NCI-H128 (cell line): ENCODE measurements at regions not wholly inside any gene's neighbourhood (a gene's known extent, or its start where the extent isn't known, plus 50 kb on each side); places are given as distances from the start of the nearest gene placed in this dataset.

ENCODE experiments used
- DNase-seq: peaks from one replicate; lab custom pipeline; 2025; ENCODE audit not compliant: unreplicated experiment; lab: John Stamatoyannopoulos, UW

DNA sequence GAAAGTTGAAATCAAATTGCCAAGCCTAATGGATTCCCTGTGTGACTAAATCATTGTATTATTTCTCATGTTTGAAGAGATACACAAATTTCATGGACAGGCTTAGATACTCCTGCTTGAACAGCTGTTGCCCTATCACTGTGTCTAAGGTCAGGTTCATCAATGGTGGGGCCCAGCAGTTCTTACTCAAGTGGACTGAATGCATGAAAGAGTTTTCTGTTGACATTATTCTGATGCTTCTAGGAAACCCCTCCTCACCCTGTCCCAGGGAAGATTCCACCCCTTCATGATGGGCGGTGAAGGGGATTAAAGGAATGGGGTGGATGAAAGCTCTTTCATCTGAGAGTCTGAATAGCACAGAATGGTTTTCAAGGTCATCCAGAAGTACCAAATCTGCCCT lies 148.8 kb downstream of the INO80D start:
- no peak for DNase-seq

DNA sequence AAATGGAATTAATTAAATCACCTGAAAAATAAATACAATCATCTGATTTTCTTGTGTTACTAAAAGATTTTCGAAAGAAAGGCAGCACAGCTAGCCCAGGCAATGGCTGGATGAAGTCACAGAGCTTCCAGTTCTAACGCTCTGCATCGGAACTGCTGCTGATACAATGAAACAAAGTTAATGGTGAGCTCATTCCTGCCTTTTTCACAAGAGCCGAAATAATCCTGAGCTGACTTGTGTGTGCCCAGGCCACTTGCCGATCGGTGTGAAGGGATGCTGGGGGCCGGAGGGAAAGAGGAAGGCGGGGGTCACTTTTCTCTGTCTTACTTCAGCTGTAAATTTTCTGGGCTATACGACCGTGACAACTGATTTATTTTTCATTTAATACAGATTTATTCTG lies 149.5 kb downstream of the INO80D start:
- no peak for DNase-seq

- DNase-seq: no peak
Measured at GRCh38 chr2:205934443-205934842, 151.5 kb downstream of the INO80D start.

DNA sequence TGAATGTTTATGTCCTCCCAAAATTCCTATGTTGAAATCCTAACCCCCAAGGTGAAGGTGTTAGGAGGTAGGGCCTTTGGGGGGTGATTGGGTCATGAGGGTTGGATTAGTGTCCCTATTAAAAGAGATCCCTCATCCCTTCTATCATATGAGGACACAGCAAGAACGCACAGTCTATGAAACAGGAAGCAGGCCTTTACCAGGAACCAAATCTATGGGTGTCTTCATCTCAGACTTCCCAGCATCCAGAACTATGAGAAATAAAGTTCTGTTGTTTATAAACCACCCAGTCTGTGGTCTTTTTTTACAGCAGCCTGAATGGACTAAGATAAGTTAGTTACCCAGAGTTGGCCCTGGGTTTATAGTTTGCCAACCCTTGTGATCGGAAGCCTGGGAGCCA lies 153.1 kb downstream of the INO80D start:
- DNase-seq: no peak

GRCh38 chr2:205931388-205931787 lies 154.6 kb downstream of the INO80D start:
- DNase-seq: no peak

DNA sequence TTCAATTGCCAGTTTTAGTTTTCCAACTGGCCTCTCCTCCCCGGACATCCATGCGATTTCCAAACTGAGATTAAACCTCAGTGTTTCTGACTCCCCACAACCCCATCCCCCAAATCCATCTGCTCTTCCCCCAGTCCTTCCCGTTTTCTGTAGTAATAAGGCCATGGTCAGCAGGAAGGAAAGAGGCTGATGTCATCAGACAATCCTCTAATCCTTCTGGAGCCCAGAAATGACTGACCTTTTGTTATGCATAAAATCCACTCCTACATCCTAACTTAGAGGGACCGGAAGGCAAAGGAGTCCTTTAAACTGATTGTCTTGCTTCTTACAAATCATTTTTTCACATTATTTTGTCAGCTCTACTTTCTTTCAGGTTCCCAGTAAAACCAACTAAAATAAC lies 155.8 kb downstream of the INO80D start:
- no peak for DNase-seq

- DNase-seq: no peak
Measured at GRCh38 chr2:205929246-205929942, 156.6 kb downstream of the INO80D start.

GRCh38 chr2:205925373-205926337 lies 160.3 kb downstream of the INO80D start:
- DNase-seq: peak; percentile 23

- DNase-seq: no peak
Measured at GRCh38 chr2:205924676-205925075, 161.3 kb downstream of the INO80D start.

DNA sequence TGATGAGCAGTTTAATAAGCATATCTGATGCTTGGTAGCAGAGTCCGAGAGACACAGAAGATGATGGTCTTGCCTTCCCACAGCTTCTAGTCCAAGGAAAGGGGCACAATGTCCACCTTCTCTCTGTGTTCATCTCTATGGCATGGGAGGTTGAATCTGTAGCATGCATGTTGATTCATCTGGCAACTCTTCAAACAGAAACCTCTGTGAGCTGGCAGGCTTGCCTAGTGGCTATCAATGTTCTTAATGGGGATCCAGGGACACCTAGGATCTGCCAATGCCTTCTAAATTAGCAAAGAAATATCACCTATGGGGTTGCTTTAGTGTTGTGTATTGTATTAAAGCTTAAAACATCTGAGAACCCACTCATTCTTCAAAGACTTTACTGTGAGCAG lies 170.8 kb downstream of the INO80D start:
- no peak for DNase-seq

DNA sequence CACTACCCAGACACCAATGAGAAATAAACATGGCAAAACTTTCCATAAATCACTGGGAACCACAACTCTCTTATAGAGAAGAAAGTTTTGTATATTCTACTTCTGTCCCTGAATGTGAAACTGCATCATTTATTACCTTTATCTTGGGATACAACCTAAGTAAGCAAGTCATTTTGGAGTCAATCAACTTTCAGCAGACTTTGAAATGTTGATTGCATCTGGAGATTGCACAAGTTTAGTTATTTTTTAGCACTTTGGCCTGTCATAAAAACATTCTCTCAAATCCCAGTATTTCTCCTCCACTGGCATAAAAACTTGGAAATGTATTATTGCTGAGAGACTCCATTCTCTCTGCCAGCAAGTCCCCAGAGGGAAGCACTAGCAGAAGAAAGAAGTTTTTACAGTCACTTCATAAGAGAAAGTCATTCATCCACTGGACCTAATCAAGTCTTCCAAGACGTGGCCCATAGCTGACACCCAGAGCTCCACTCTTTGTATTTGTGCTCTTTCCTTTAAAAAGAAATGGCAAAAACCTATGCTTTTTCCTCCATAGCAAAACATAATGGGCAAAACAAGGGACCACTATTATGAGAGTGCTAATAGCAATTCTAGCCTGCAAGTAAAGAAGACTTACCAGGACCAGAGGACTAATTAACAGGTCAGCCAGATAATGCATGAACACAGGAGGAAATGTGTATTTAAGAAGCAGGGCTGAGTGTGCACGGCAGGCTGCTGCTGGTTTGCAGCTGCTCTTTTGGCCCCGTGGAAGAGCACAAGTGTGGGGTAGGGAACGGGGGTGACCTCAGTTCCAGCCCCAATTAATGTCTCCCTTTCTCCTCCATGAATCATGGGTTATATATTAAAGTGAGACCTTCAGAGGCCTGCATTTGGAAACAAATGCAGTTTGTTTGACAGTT lies 171.5 kb downstream of the INO80D start:
- no peak for DNase-seq

DNA sequence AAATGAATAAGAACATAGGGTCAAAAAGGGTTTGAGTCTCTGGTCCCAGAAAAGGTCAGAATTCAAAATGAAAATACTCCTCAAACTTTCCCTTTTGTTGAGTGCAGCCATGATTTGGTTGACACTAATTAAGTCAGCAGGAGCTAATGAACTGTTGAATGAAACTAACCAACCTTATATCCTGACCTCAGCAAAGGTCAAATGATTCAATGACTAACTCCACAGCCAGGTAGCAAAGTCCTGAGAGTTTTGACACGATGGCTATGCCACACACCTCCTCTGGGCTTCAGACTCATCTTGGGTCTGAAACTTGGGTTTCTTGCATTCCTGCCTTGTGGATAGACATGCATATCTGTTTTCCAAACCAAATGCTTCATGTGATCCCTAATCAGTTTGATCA lies 172.3 kb downstream of the INO80D start:
- DNase-seq: no peak

DNA sequence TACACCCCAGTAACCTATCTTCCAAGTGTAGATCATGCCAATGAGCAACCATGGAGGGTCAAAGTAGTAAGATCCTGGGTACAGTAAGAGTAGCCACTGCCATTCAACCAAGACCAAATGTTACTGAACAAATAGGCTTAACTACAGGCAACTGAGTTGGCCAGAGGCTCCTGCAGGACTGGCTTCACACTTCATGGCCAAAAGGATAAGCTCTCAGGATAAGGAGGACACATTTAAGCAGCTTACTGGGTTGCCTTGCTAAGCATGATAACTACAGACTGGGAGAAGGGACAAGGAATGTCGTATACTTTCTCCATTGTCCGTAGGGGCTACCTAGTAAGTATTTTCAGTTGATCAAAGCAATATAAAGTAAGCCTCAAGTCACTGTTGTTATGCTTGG lies 174.7 kb downstream of the INO80D start:
- DNase-seq: no peak

GRCh38 chr2:205909184-205909572 lies 176.8 kb downstream of the INO80D start:
- DNase-seq: no peak

- DNase-seq: no peak
Measured at GRCh38 chr2:205908212-205909183, 177.5 kb downstream of the INO80D start.

GRCh38 chr2:205906419-205906818 lies 179.6 kb downstream of the INO80D start:
- DNase-seq: no peak

DNA sequence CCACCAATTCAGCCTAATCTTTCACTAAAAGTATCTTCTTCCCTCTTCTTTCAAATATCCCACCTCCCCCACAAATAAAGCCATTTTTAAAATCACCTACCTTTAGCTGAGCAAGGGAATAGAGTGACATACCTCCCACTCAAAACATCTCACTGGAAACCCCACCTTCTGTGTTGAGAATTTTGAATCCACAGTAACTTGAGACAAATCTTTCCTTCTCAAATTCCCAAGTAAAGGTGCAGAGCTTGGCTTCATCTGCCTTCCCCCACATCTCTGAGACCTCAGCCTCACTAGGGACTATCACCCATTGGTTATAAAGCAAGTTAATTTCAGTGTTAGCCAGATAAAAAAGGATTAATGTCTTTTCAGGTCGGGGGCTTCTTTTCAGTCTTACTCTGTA lies 180.4 kb downstream of the INO80D start:
- no peak for DNase-seq

DNA sequence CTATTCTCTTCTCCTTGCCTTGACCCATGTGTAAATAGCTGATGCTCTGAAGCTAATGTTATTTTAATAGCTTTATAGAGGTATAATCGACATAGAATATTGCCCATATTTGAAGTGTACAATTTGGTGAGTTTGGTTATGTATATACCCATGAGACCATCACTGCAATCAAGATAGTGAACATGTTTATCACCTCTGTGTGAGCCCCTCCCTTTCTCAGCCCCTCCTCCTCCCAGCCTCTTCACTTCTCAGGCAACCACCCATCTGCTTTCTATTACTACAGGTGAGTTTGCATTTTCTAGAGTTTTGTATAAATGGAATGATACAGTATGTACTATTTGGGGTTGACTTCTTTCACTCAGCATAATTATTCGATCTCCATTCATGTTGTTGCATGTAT lies 181.1 kb downstream of the INO80D start:
- no peak for DNase-seq

DNA sequence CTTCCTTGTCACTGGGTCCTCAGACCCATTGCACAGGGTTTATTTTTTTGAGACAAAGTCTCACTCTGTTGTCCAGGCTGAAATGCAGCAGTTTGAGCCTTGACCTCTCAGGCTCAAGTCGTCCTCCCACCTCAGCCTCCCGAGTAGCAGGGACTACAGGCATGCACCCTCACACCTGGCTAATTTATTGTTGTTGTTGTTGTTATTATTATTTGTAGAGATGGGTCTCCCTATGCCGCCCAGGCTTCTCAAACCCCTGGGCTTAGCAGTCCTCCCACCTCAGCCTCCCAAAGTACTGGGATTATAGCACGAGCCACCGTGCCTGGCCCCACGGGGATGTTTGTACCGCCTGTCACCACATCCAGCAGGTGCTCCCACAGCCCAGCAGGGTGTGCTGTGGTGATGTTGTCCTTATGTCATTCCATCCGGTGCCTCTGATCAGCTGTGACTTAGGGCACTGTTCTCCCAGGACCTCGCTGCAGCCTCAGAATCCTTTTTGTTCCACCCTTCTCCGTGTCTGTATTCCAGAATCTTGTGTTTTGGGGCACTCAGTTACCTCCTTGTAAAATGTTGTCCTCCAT lies 182.3 kb downstream of the INO80D start:
- DNase-seq: no peak

- no peak for DNase-seq
Measured at GRCh38 chr2:205902900-205903237, 183.1 kb downstream of the INO80D start.
